ENCODE measurements at regions not wholly inside any gene's neighbourhood (a gene's known extent, or its start where the extent isn't known, plus 50 kb on each side); places are given as distances from the start of the nearest gene placed in this dataset.

GRCh38 chr3:110711130-110711832 is 360.3 kb upstream of the NECTIN3 start:
- DNase-seq = no peak

GRCh38 chr3:110711851-110712516 is 359.6 kb upstream of the NECTIN3 start:
- no peak for DNase-seq

- DNase-seq = no peak
These were observed 344.6 kb upstream of the NECTIN3 start for GRCh38 chr3:110727056-110727455.

- no peak for DNase-seq
These were observed 340.5 kb upstream of the NECTIN3 start for GRCh38 chr3:110731148-110731547.

- DNase-seq = no peak
These were observed 339.2 kb upstream of the NECTIN3 start for GRCh38 chr3:110732420-110732819.

GRCh38 chr3:110733045-110733444 is 338.6 kb upstream of the NECTIN3 start:
- DNase-seq = no peak

GRCh38 chr3:110734524-110734923 is 337.1 kb upstream of the NECTIN3 start:
- no peak for DNase-seq

GRCh38 chr3:110736332-110736731 is 335.3 kb upstream of the NECTIN3 start:
- no peak for DNase-seq

- no peak for DNase-seq
These were observed 333.1 kb upstream of the NECTIN3 start for GRCh38 chr3:110738531-110738930.

- no peak for DNase-seq
These were observed 329.7 kb upstream of the NECTIN3 start for GRCh38 chr3:110741891-110742290.

GRCh38 chr3:110743202-110743601 is 328.4 kb upstream of the NECTIN3 start:
- DNase-seq = no peak

- no peak for DNase-seq
These were observed 327.6 kb upstream of the NECTIN3 start for GRCh38 chr3:110743984-110744383.

- DNase-seq = no peak
These were observed 326.9 kb upstream of the NECTIN3 start for GRCh38 chr3:110744723-110745122.

- DNase-seq = no peak
These were observed 322.6 kb upstream of the NECTIN3 start for GRCh38 chr3:110749006-110749405.

- no peak for DNase-seq
These were observed 321.4 kb upstream of the NECTIN3 start for GRCh38 chr3:110750201-110750600.

- DNase-seq = no peak
These were observed 319.3 kb upstream of the NECTIN3 start for GRCh38 chr3:110752307-110752706.

- no peak for DNase-seq
These were observed 318.1 kb upstream of the NECTIN3 start for GRCh38 chr3:110753516-110753915.

GRCh38 chr3:110754212-110754916 is 317.3 kb upstream of the NECTIN3 start:
- no peak for DNase-seq

- no peak for DNase-seq
These were observed 316.3 kb upstream of the NECTIN3 start for GRCh38 chr3:110755345-110755744.

- DNase-seq = no peak
These were observed 314.9 kb upstream of the NECTIN3 start for GRCh38 chr3:110756705-110757104.

- DNase-seq = no peak
These were observed 313.4 kb upstream of the NECTIN3 start for GRCh38 chr3:110758208-110758607.

GRCh38 chr3:110767156-110767555 is 304.5 kb upstream of the NECTIN3 start:
- no peak for DNase-seq

GRCh38 chr3:110767838-110768237 is 303.8 kb upstream of the NECTIN3 start:
- DNase-seq = no peak

GRCh38 chr3:110773413-110773954 is 298.1 kb upstream of the NECTIN3 start:
- DNase-seq = no peak

Measured in GOT3 (cell line).